K562 (cell line): ENCODE measurements at regions not wholly inside any gene's neighbourhood (a gene's known extent, or its start where the extent isn't known, plus 50 kb on each side); places are given as distances from the start of the nearest gene placed in this dataset.

Experiments used
- BRF2 ChIP-seq: IDR thresholded peaks from 3 replicates; pipeline ENCODE4 v1.6.1; 2011; ENCODE audit warnings: borderline replicate concordance, mild to moderate bottlenecking; ENCODE audit not compliant: insufficient read length, insufficient read depth
- MYC ChIP-seq, 2 experiments: fragments of 250-450 bp in 1 of 2; sonication (Bioruptor Pico) in 1 of 2; IDR thresholded peaks; 2 replicates each; pipeline versions ENCODE4 v1.5.1 to v1.6.1; 2012 to 2021; ENCODE audit warnings: low read depth in 2 of 2, borderline replicate concordance in 1 of 2, improper control_type of control experiment in 1 of 2, low read length in 1 of 2, mild to moderate bottlenecking in 1 of 2, moderate library complexity in 1 of 2
- STAT6 ChIP-seq: sonication (generic); formaldehyde crosslinking; IDR thresholded peaks from 2 replicates; pipeline ENCODE4 v1.8.1; 2023; ENCODE audit warnings: mild to moderate bottlenecking, missing genetic modification reagents
- TCF7 ChIP-seq: sonication (generic); IDR thresholded peaks from 2 replicates; pipeline ENCODE4 v1.6.1; 2016; ENCODE audit warnings: antibody characterized with exemption, borderline replicate concordance
- USF1 ChIP-seq: sonication (generic); formaldehyde crosslinking; IDR thresholded peaks from 2 replicates; pipeline ENCODE4 v1.9.0; 2022; ENCODE audit warnings: mild to moderate bottlenecking, missing genetic modification reagents
- USF2 ChIP-seq: sonication (generic); formaldehyde crosslinking; IDR thresholded peaks from 2 replicates; pipeline ENCODE4 v1.5.0; 2020; ENCODE audit warnings: missing genetic modification reagents
- ZNF780A ChIP-seq: fragments of 250-450 bp; sonication (Bioruptor Pico); IDR thresholded peaks from 2 replicates; pipeline ENCODE4 v1.5.0; 2021; ENCODE audit warnings: mild to moderate bottlenecking

GRCh38 chr12:91813701-91814100 lies 331.9 kb downstream of the BTG1 start:
- TF ChIP-seq MYC (IDR thresholded peaks at IDR 0.05; ENCODE audit: low read depth, low read length) (no peak), MYC (CRISPR knock-in tag; IDR thresholded peaks at IDR 0.05; ENCODE audit: borderline replicate concordance, low read depth) (no peak), ZNF780A (no peak), STAT6 (CRISPR knock-in tag) (no peak), USF1 (CRISPR knock-in tag) (no peak), USF2 (CRISPR knock-in tag) (no peak), BRF2 (no peak), TCF7 (no peak)
